ENCODE measurements at regions not wholly inside any gene's neighbourhood (a gene's known extent, or its start where the extent isn't known, plus 50 kb on each side); places are given as distances from the start of the nearest gene placed in this dataset.

- intact Hi-C loops (cut with micrococcal nuclease; ENCODE audit: unreplicated experiment), result no loop called here
- ChIA-PET POLR2A (no interaction called here), CTCF (no interaction called here)
- H3K27ac ChIP-seq (ENCODE audit: low read length), result no peak overlapping the region
- ATAC-seq (no peak), DNase-seq (ENCODE audit: low read depth, low spot score) (no peak)
- no TSS peak for BruUV-seq (replicated peaks)
- H3K4me3 ChIP-seq (ENCODE audit: low read depth in 2 of 2, low read length in 2 of 2), result no peak overlapping the region
- H3K36me3 ChIP-seq (ENCODE audit: control insufficient read depth, insufficient read depth, low read length), result no peaks in the 10 kb centered on the region
- H3K27me3 ChIP-seq (ENCODE audit: control insufficient read depth, insufficient read depth, low read length), result no peaks in the 10 kb centered on the region
- TF ChIP-seq SIN3A (IDR thresholded peaks at IDR 0.05; ENCODE audit: borderline replicate concordance, insufficient read depth, low read depth, low read length), result no peak
- TF ChIP-seq CTCF (IDR thresholded peaks at IDR 0.05), result no peak
- no peak for TF ChIP-seq REST (IDR thresholded peaks at IDR 0.05; ENCODE audit: insufficient read depth in 1 of 2, low read depth in 2 of 2, low read length in 1 of 2)
- no peak for TF ChIP-seq POLR2AphosphoS5 (IDR thresholded peaks at IDR 0.05; ENCODE audit: low read depth, low read length)
- TF ChIP-seq TCF7L2 (IDR thresholded peaks at IDR 0.05; ENCODE audit: low read depth, low read length), result no peak
- no peaks in the 10 kb centered on the region for H3K9me3 ChIP-seq (ENCODE audit: control insufficient read depth, insufficient read depth, low read depth, low read length)
- no peaks in the 10 kb centered on the region; the same call in 1 of the 2 replicates for H3K4me1 ChIP-seq (ENCODE audit: control insufficient read depth, insufficient read depth, low read length)
- in situ Hi-C loops (cut with HindIII; ENCODE audit: low pct_unique_long_range_greater_than_20kb, low sequenced_read_pairs), result no loop called here
Measured at GRCh38 chr4:31051151-31051550, 331.0 kb downstream of the PCDH7 start.

GRCh38 chr4:31051565-31051964, 331.4 kb downstream of the PCDH7 start:
- ATAC-seq (no peak), DNase-seq (ENCODE audit: low read depth, low spot score) (no peak)
- in situ Hi-C loops (cut with HindIII; ENCODE audit: low pct_unique_long_range_greater_than_20kb, low sequenced_read_pairs), result no loop called here
- no peaks in the 10 kb centered on the region for H3K9me3 ChIP-seq (ENCODE audit: control insufficient read depth, insufficient read depth, low read depth, low read length)
- no peaks in the 10 kb centered on the region for H3K36me3 ChIP-seq (ENCODE audit: control insufficient read depth, insufficient read depth, low read length)
- H3K27ac ChIP-seq (ENCODE audit: low read length), result no peak overlapping the region
- ChIA-PET POLR2A (no interaction called here), CTCF (no interaction called here)
- no peak overlapping the region for H3K4me3 ChIP-seq (ENCODE audit: low read depth in 2 of 2, low read length in 2 of 2)
- no TSS peak for BruUV-seq (replicated peaks)
- no peaks in the 10 kb centered on the region for H3K27me3 ChIP-seq (ENCODE audit: control insufficient read depth, insufficient read depth, low read length)
- TF ChIP-seq CTCF (IDR thresholded peaks at IDR 0.05) (no peak), REST (IDR thresholded peaks at IDR 0.05; ENCODE audit: insufficient read depth in 1 of 2, low read depth in 2 of 2, low read length in 1 of 2) (no peak), POLR2AphosphoS5 (IDR thresholded peaks at IDR 0.05; ENCODE audit: low read depth, low read length) (no peak), SIN3A (IDR thresholded peaks at IDR 0.05; ENCODE audit: borderline replicate concordance, insufficient read depth, low read depth, low read length) (no peak), TCF7L2 (IDR thresholded peaks at IDR 0.05; ENCODE audit: low read depth, low read length) (no peak)
- intact Hi-C loops (cut with micrococcal nuclease; ENCODE audit: unreplicated experiment), result no loop called here
- no peaks in the 10 kb centered on the region; the same call in 1 of the 2 replicates for H3K4me1 ChIP-seq (ENCODE audit: control insufficient read depth, insufficient read depth, low read length)

All from Panc1 (cell line).